GM23338 (cell line): ENCODE measurements at regions not wholly inside any gene's neighbourhood (a gene's known extent, or its start where the extent isn't known, plus 50 kb on each side); places are given as distances from the start of the nearest gene placed in this dataset.

Experiments used
- ATAC-seq: fragments of 200-7000 bp; cut with Tn5 transposase; 3 replicates; pipeline ENCODE4 v1.9.1; 2020
- DNase-seq: peaks from one replicate; pipeline ENCODE4 v3.0.0-alpha.2; 2015; ENCODE audit warnings: low spot score
- H2AFZ ChIP-seq: fragments of 200-600 bp; sonication (generic); 2 replicates; pipeline ENCODE4 v1.8.0; 2016; ENCODE audit warnings: antibody characterized with exemption, mild to moderate bottlenecking, moderate library complexity
- H3F3A ChIP-seq: fragments of 200-600 bp; sonication (generic); replicated peaks from 2 replicates; pipeline ENCODE4 v1.8.0; 2017; ENCODE audit warnings: antibody characterized with exemption, mixed run types, low read depth
- H3K27ac ChIP-seq: fragments of 200-600 bp; sonication (generic); 2 replicates; pipeline ENCODE4 v1.6.1; 2016; ENCODE audit warnings: low read depth
- H3K27me3 ChIP-seq: fragments of 200-600 bp; sonication (generic); 2 replicates; pipeline ENCODE4 v1.8.0; 2016; ENCODE audit warnings: mild to moderate bottlenecking, mixed run types, moderate library complexity; ENCODE audit not compliant: insufficient read depth
- H3K36me3 ChIP-seq: fragments of 200-600 bp; sonication (generic); 2 replicates; pipeline ENCODE4 v1.8.0; 2016; ENCODE audit warnings: mild to moderate bottlenecking; ENCODE audit not compliant: insufficient read depth
- H3K4me1 ChIP-seq: fragments of 200-600 bp; sonication (generic); 2 replicates; pipeline ENCODE4 v1.8.0; 2016; ENCODE audit warnings: mild to moderate bottlenecking, moderate library complexity; ENCODE audit not compliant: insufficient read depth
- H3K4me2 ChIP-seq: fragments of 200-600 bp; sonication (generic); 2 replicates; pipeline ENCODE4 v1.7.1; 2017; ENCODE audit warnings: mixed run types
- H3K4me3 ChIP-seq: fragments of 200-600 bp; sonication (generic); 2 replicates; pipeline ENCODE4 v1.6.1; 2016; ENCODE audit warnings: mixed run types
- H3K79me2 ChIP-seq: fragments of 200-600 bp; sonication (generic); replicated peaks from 2 replicates; pipeline ENCODE4 v1.8.0; 2017; ENCODE audit warnings: mild to moderate bottlenecking; ENCODE audit not compliant: insufficient read depth
- H3K9me2 ChIP-seq: fragments of 200-600 bp; sonication (generic); 2 replicates; pipeline ENCODE4 v1.8.0; 2017; ENCODE audit not compliant: insufficient read depth
- H4K20me1 ChIP-seq: fragments of 200-600 bp; sonication (generic); replicated peaks from 2 replicates; pipeline ENCODE4 v1.8.0; 2017; ENCODE audit warnings: mild to moderate bottlenecking; ENCODE audit not compliant: insufficient read depth
- H3K27ac Mint-ChIP-seq: 2 replicates; pipeline ENCODE4 v1.8.0; 2020; ENCODE audit warnings: inconsistent platforms, mild to moderate bottlenecking, moderate library complexity, mixed read lengths
- H3K27me3 Mint-ChIP-seq: 3 replicates; pipeline ENCODE4 v1.8.0; 2022; ENCODE audit warnings: low read depth, mild to moderate bottlenecking, moderate library complexity, mixed read lengths, inconsistent platforms; ENCODE audit not compliant: insufficient read depth, poor library complexity
- H3K36me3 Mint-ChIP-seq: 3 replicates; pipeline ENCODE4 v1.8.0; 2021; ENCODE audit warnings: low read depth, mild to moderate bottlenecking, inconsistent platforms, moderate library complexity, mixed read lengths
- H3K4me1 Mint-ChIP-seq: 3 replicates; pipeline ENCODE4 v1.8.0; 2020; ENCODE audit warnings: mild to moderate bottlenecking, inconsistent platforms, mixed read lengths
- H3K4me3 Mint-ChIP-seq: 3 replicates; pipeline ENCODE4 v1.8.0; 2021; ENCODE audit warnings: moderate library complexity, mild to moderate bottlenecking, inconsistent platforms, mixed read lengths
- H3K9me3 Mint-ChIP-seq: 3 replicates; pipeline ENCODE4 v1.8.0; 2020; ENCODE audit warnings: moderate library complexity, mild to moderate bottlenecking, inconsistent platforms, mixed read lengths
- CREB1 ChIP-seq: fragments of 250-450 bp; sonication (Bioruptor Pico); IDR thresholded peaks from 2 replicates; pipeline ENCODE4 v1.5.0; 2020; ENCODE audit warnings: low read depth, mild to moderate bottlenecking, moderate library complexity
- ETS1 ChIP-seq: IDR thresholded peaks from 2 replicates; pipeline ENCODE4 v1.6.1; 2016; ENCODE audit warnings: antibody characterized with exemption
- EZH2phosphoT487 ChIP-seq: fragments of 200-600 bp; sonication (generic); IDR thresholded peaks from one replicate; pipeline ENCODE4 v1.8.1; 2018; ENCODE audit warnings: antibody characterized with exemption; ENCODE audit not compliant: unreplicated experiment
- JUNB ChIP-seq: IDR thresholded peaks from one replicate; pipeline ENCODE4 v1.6.1; 2016; ENCODE audit warnings: antibody characterized with exemption; ENCODE audit not compliant: unreplicated experiment
- NANOG ChIP-seq: IDR thresholded peaks from 2 replicates; pipeline ENCODE4 v1.6.1; 2016; ENCODE audit warnings: antibody characterized with exemption, borderline replicate concordance
- ZNF114 ChIP-seq: fragments of 250-450 bp; sonication (Bioruptor Pico); IDR thresholded peaks from 2 replicates; pipeline ENCODE4 v1.5.0; 2020; ENCODE audit warnings: mild to moderate bottlenecking, moderate library complexity
- ZNF331 ChIP-seq: fragments of 250-450 bp; sonication (Bioruptor Pico); IDR thresholded peaks from 2 replicates; pipeline ENCODE4 v1.5.0; 2020; ENCODE audit warnings: low read depth, mild to moderate bottlenecking, moderate library complexity
- ZNF462 ChIP-seq: fragments of 250-450 bp; sonication (Bioruptor Pico); IDR thresholded peaks from 2 replicates; pipeline ENCODE4 v1.5.0; 2020; ENCODE audit warnings: mild to moderate bottlenecking, moderate library complexity

- Mint-ChIP-seq H3K4me3 (no peak overlapping the region), H3K27ac (no peak overlapping the region), H3K9me3 (no peaks in the 10 kb centered on the region), H3K36me3 (no peaks in the 10 kb centered on the region), H3K4me1 (peaks cover 11% of the 10 kb centered on the region), H3K27me3 (peaks cover 1% of the 10 kb centered on the region)
- Histone ChIP-seq H3K27ac (no peak overlapping the region), H3K9me2 (peaks cover 19% of the 10 kb centered on the region), H3K4me1 (peaks cover 7% of the 10 kb centered on the region; the same call in 1 of the 2 replicates), H3K4me3 (no peak overlapping the region), H4K20me1 (no peaks in the 10 kb centered on the region), H3K4me2 (no peak overlapping the region), H3K36me3 (no peaks in the 10 kb centered on the region), H3K79me2 (no peaks in the 10 kb centered on the region), H3F3A (no peaks in the 10 kb centered on the region), H3K27me3 (no peaks in the 10 kb centered on the region), H2AFZ (no peak overlapping the region)
- ATAC-seq (no peak), DNase-seq (no peak)
- TF ChIP-seq CREB1 (CRISPR knock-in tag) = no peak
- TF ChIP-seq JUNB = no peak
- TF ChIP-seq EZH2phosphoT487 = no peak
- no peak for TF ChIP-seq ZNF462 (CRISPR knock-in tag)
- no peak for TF ChIP-seq ZNF331 (CRISPR knock-in tag)
- TF ChIP-seq NANOG = no peak
- TF ChIP-seq ZNF114 (CRISPR knock-in tag) = no peak
- TF ChIP-seq ETS1 = no peak
Measured at GRCh38 chr2:150332383-150332782, 155.1 kb downstream of the RND3 start.
